G401 (cell line): ENCODE measurements at regions not wholly inside any gene's neighbourhood (a gene's known extent, or its start where the extent isn't known, plus 50 kb on each side); places are given as distances from the start of the nearest gene placed in this dataset.
A peak's percentile ranks its signal among the peaks of the same experiment; 100 is the strongest.

ENCODE experiments used
- DNase-seq: peaks from one replicate; pipeline ENCODE4 v3.0.0-alpha.2; 2015; ENCODE audit warnings: low spot score
- in situ Hi-C: cut with HindIII; loops from 2 replicates; pipeline ENCODE4 v1.10.0; 2016; ENCODE audit warnings: low sequenced_read_pairs, mixed read lengths

DNA sequence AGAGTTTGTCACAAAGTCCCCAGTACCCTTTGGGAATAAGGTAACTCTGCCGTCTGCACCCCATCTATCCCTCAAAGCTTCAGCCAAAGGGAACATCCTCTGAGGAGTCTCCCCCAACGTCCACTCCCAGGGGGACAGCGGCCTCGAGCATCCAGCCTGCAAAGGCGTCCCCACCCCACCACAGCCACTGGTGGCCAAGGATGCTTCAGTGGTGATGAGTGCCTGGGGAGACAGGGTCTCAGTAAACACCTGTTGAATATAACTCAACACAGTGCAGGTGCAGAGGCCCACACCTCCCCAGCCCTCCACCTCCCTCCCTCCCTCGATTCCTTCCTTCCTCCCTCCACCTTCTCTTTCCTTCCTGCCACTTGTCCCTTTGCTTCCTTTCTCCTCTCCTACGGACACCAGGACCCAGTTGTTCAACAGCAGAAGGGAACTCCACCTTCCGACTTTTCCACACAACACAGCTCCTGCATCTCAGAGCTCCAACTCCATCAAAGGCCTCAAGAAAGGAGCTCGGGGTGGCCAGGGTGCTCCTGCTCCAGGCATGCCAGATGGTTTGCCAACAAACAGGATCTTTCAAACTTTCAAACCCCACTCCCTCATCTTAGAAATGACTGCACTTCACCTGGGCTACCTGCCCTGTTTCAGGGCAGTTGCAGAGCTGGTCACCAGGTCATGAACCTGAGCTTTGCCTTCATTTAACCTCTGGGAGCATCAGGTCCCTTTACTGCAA lies 87.8 kb upstream of the SNTG2 start:
- in situ Hi-C loops = no loop called here
- DNase-seq = no peak

DNA sequence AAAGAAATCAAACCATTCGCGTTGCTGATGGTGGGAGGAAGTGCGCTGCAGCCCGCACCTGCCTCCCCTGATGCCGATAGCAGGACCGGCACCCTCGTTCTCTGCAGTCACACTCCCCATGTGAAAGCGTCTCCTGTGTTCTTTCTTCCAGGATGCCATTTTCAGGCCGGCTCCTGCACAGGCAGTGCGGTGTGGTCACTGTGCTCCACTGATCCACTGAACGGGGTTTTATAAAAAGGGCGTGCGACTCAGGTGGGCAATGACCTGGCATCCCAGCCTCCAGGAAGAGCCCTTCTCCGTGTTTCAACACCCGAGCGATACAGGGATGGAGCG lies 88.3 kb upstream of the SNTG2 start:
- in situ Hi-C loops = no loop called here

DNA sequence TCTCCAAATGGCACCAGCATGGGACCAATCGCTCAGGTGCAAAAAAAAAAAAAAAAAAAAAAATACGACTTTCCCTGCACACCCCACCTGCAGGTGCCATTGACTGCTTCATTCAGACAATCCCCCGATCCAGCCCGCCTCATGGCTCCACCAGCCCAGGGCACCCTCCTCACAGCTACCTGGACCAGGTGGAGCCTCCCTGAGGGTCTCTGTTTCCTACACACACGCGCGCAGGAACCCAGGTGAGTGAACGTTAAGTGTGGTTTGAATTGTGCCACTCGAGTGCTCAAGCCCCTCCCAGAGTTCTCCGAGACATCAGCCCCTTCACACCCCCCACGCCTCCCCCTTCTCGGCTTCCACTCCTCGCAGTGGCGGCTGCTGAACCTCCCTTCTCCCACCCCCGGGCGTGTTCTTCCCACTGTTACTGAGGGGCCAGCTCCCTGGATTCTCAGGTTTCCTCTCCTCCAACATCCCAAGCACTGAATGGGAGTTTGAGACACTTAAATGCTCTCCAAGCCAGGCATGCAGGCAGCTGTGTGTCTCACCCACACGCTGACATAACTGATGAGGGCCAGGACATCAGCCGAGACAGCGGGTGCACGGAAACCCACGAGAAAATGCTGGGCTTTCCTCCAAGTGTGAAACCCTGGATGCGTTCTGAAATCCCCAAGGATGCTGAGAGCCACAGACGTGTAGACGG lies 88.8 kb upstream of the SNTG2 start:
- in situ Hi-C loops = no loop called here
- DNase-seq = no peak

More for the DNA sequence above, 88.3 kb upstream of the SNTG2 start:
- DNase-seq = no peak

DNA sequence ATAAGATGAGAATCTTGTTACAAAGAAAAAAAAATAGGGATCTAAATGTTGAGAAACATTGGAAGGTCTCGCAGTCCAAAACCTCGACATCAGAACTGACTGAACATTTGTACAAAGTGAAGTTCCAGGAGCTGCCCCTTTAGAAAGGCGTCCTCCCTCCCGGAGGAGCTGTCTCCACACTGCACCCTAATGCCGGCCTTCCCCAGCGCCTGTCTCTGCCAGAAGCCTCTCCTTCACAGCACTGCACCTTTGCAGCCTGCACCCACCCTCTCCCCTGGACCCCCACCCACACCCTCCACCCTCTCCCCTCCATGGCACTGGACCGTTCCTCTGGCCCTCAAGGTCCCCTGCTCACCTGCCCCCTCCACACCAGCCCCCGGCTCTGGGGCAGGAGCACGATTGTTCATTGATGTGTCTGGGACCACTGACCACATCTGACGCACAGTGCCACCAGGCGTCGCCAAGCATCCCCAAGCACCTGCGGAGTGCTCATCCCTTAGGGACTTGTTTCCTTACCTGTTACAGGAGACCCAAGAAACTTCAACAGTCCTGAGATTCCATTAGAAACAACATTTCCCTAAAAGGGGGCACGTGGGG lies 90.3 kb upstream of the SNTG2 start:
- in situ Hi-C loops = no loop called here
- no peak for DNase-seq

DNA sequence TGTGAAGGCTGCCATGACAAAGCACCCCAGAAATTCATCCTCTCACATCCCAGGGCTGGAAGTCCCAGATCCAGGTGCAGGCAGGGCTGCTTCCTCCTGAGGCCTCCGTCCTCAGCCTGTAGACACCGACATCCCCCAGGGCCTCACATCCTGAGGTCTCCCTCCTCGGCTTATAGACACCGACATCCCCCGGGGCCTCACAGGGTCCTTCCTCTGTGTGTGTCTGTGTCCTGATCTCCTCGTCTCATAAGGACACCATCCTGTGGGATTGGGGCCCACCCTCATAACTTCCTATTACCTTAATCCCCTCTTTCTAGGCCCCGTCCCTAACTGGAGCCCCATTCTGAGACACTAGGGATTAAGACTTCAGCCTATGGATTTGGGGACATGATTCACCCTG lies 92.0 kb upstream of the SNTG2 start:
- no peak for DNase-seq
- in situ Hi-C loops = no loop called here

DNA sequence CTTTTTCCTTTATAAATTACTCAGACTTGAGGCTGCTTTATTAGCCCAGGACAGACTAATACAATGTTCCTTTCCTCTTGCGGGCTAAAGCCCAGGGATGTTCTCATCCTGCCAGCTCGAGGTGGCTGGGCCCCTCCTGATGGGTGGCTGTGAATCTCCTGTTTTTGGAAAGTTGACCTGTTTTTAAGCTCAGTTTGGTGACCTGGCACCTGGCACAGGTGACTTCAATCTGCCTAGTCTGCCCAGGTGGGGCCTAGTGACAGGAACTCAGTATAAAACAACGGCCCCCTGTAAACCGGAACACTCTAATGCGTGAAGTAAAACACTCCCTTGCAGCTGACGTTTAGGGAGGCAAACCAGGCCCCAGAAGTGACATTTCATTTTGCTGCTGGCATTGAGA lies 92.7 kb upstream of the SNTG2 start:
- in situ Hi-C loops = no loop called here
- no peak for DNase-seq

DNA sequence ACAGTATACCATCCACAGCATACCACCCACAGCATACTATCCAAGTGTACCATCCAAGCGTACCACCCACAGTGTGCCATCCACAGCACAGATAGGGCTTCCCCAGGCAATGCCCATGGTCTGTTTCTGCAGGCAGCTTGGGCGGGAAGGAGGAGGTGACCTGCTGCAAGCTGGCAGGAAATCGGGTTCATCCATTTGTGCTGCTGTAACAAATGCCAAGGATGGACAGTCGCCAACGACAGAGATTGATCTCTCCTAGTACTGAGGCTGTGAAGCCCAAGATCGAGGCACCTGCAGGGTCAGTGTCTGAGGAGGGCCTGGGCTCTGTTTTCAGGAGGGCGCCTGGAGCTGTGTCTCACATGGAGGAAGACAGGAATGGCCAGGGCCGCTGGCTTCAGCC lies 93.6 kb upstream of the SNTG2 start:
- DNase-seq = peak; percentile 70
- in situ Hi-C loops = no loop called here

DNA sequence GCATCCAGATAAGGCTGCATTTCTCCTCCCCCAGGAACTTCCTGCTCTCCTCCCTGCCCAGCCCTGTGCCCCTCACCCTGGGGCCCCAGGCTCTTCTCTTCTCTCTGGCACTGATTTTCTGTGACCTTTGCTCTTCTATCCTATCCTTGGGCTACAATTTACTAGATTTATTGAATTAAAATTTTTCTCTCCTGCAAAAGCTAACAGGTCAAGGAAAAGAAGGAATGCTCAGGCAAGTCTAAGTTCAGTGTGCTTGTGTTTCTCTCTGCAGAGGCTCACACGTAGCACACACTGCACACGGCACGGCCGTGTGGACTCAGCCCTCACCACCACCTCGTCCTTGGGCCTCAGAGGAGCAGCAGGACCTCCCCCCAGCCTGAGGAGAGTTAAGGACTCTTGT lies 94.2 kb upstream of the SNTG2 start:
- in situ Hi-C loops = no loop called here
- DNase-seq = no peak

DNA sequence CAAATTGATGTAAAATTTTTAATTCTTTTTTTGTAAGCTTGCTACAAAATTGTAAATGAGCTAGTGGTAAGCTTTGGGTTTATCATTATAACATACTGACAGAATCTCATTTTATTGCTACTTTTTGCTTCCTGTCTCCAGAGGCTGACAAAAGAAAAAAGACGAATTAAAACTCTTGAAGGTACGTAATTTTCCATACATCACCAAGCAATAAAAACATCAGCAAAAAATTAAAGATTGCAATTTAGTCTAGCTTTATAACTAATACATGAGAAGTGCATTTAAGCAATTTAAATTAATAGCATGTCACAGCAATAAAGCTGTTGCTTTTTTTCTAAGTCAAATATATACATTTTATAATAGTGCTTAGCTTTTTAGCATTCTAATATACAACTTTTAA lies 94.6 kb upstream of the SNTG2 start:
- in situ Hi-C loops = no loop called here
- no peak for DNase-seq

DNA sequence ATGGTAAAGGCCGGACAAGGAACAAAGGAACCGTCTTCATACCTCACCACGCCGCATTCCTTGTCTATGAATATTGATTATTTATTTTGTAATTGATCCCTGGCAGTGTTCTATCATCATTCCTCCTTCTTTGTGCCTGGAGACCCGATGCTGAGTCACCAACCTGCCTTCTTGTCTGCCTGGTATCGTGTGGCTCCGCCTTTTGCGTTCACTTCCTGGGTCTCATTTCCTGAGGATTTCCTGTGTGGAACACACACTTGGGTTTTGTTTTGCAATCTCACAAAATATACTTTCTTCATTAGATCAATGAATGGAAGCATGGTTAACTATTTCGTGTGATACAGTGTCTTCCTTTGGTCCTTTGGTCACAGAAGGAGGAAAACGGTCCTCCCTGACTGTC lies 95.5 kb upstream of the SNTG2 start:
- no peak for DNase-seq
- in situ Hi-C loops = no loop called here

DNA sequence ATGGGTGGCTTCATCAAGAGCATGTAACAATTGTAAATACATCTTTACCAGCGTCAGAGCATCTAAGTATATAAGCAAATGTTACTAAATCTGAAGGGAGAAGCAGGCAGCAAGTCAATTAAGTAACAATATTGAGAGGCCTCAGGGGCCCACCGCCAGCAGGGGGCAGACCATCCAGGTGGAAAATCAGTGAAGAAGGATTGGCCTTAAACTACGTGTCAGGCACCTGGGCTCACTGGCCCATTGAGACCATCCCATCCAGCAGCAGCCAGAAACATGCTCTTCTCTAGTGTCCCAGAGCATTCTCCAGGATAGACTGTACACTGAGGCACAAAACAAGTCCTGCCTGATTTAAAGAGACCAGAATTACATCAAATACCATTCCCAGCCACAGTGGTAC lies 96.2 kb upstream of the SNTG2 start:
- in situ Hi-C loops = no loop called here
- peak; percentile 4 for DNase-seq

DNA sequence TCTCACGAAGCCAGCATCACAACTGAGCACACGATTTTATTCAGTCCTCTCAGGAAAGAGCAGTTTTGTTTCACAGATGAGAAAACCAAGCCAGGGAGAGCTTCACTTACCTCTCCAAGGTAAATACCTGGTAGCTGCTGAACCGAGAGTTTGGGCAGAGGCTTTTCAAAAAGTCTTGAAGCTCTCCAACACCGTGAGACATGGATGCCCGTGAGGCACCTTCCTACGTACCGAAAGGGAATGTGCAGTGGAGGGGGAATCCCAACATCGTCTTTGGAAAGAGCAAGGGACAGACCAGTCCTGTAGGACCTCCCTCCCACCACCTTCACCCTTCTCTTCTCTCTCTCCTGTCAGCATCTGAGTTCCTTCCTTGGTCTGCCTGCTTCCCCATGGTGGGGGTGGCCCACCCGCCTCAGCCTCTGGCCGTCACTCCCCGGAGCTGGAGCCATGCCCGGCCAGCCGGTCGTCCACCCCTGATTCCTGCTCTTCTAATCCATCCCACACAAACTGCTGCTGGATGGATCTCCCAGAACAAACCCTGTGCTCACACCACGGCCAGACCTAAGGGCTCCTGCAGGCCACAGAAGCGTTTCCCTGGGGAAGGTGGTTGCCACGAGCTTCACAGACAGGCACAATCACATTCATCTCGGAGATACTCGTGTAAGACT lies 97.3 kb upstream of the SNTG2 start:
- DNase-seq = no peak
- in situ Hi-C loops = no loop called here

DNA sequence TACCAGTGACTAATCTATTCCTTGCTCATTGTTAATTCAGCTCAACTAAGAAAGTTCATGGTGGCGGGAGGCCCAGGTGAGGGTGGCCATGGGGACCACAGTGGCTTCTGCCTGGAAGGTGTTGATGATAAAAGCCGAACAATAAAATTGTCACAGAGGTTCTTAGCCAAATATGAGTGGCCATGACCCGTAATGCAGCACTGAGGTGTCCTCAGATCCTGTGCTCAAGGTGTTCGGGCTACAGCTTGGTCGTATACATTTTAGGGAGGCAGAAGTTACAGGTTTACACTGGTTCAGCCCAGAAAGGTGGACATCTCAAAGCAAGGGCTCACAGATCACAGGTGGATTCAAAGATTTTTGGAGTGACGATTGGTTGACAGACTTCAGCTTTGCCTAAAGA lies 98.5 kb upstream of the SNTG2 start:
- in situ Hi-C loops = no loop called here
- DNase-seq = no peak

DNA sequence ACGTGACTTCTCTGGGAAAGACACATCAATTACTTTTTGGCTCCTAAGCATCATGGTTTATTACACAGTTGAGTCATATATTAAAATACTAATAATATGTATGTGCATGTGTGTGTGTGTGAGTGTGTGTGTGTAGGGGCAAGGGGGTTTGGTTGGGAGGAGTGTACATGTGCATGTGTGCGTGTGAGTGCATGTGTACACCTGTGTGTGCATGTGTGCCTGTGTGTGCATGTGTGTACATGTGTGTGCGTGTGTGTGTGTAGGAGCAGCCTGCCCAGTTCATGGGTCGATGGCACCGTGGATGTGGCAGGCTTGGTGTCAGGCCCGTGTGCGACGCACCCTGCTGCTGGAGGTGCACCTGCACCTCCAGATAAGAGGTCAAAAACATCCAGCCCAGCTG lies 99.0 kb upstream of the SNTG2 start:
- in situ Hi-C loops = no loop called here
- no peak for DNase-seq

DNA sequence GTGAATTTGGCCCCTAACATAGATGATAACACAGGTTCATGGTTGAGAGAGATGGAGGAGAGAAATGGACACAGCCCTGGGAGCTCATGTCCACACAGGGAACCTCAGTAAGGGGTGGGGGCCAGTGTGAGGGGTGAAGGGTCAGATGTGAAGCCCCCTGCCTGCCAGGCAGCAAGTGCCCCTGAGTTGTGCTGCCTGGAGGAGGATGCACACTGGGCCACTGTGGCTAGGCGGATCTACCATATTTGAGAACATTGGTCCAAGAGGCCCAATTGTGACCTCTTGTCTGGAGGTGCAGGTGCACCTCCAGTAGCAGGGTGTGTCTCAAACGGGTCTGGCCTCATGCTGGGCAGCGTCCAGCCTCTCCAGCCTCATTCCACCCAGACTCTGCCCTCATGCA lies 99.6 kb upstream of the SNTG2 start:
- no peak for DNase-seq
- in situ Hi-C loops = no loop called here

DNA sequence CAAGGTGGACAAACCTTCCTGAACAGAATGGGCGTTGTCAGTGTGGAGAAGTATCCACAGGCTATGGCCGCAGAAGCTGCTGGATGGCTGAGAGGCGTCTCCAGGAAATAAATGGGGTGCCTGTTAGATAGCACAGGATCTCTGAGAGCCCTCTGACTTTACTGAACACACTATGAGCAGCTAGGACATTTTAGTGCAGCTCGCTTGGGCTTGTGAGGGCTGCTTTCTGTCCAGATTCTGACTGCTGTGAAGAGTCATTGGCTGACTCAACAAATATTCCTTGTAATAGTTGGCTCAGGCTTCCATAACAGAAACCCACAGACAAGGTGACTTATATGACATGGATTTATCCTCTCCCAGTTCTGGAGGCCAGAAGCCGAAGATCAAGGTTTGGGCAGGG lies 100.2 kb upstream of the SNTG2 start:
- in situ Hi-C loops = no loop called here
- DNase-seq = no peak

DNA sequence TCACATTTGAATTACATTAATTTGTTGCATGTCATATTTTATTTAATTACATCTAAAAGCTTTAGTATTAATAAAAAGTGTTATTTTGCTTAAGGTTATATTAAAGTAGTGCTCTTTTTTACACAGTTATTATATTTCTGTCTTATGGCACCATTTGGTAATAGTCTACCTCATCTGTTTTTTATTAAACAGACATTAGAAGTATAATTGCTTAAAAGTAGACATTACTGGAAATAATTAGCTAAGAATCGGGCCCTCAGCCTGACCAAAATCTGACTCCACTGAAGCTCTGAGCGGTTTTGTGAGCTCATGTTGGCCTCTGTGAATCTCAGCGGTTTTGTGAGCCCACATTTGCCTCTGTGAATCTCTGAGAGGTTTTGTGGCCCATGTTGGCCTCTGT lies 102.5 kb upstream of the SNTG2 start:
- no peak for DNase-seq
- in situ Hi-C loops = no loop called here

DNA sequence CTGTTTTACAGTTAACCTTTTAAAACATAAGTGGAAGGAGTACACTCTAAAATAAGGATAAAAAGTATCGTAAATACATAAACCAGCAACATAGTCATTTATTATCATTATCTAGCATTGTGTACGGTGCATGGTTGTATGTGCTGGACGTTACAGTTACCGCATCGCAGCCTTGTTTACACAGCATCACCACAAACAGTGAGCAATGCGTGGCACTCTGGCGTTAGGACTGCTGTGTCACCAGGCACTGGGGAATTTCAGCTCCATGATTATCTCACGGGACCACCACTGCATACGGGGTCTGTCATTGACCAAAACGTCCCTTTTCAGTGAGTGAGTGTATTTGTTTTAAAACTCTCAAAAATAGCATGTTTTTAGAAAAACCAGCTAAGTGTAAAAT lies 103.0 kb upstream of the SNTG2 start:
- no peak for DNase-seq
- in situ Hi-C loops = no loop called here

DNA sequence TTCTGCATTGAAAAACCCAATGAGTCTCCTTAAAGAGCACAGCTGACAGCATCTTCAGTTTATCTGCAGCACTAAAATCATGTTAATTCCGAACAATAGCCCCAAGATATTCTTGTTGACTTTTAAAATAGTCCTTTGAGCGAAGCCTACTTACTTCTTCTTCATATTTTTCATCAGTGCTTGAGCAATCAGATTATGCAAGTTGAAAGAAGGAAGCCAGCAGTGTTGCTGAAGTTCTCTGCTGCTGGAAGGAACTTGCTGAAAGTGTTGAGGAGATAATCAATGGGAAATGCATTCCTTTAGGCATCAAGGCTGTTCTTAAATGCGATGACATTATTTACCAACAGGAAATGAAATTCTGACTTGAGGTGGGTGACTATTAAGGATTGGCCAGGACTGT lies 105.9 kb upstream of the SNTG2 start:
- DNase-seq = no peak
- in situ Hi-C loops = no loop called here

DNA sequence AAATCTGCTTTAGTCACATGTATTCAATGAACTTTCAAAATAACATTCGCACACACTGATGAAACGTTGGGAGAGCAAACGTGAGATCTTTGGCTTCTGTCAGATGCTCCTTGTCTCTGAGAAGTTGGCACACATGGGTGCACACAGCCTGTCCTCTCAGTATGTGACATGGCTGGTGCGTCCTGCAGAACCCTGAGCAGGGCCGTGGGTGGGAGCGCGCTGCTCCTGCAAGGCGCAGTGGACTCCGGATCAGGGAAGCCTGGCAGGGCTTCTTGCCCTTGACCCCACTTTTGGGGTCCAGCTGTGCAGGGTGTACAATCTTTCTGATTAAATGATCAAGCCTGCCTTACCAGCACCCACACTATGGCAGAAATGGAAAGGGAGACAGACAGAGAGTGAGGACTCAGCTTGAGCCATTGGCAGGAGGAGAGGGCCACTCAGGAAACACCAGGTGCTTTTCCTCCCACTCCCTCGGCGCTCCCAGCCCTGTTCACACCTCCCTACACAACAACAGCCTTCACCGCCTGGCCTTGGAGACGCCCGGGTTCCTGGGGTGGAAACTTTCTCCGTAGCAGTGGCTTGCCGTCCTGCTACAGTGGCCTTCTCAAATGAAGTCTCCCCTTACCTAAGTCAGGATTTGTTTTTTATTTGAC lies 108.4 kb upstream of the SNTG2 start:
- in situ Hi-C loops = no loop called here
- DNase-seq = peak; percentile 5
